Right ventricle myocardium inferior (tissue), 1 donor: ENCODE measurements at regions not wholly inside any gene's neighbourhood (a gene's known extent, or its start where the extent isn't known, plus 50 kb on each side); places are given as distances from the start of the nearest gene placed in this dataset.
"Not testable (repeated sequence)": the region's sequence is repeated elsewhere in the genome, so short reads cannot be mapped to it uniquely, and the experiment has no call there.

Source experiments
- ATAC-seq: fragments of 200-7000 bp; cut with Tn5 transposase; one replicate; pipeline ENCODE4 v1.9.1; 2020; ENCODE audit warnings: mild to moderate bottlenecking, moderate library complexity
- DNase-seq: peaks from one replicate; pipeline ENCODE4 v3.0.0; 2021; ENCODE audit errors: missing footprints
- intact Hi-C: fragments of 100-400 bp; cut with DNase I; formaldehyde crosslinking; loops from one replicate; pipeline ENCODE4 v1.11.0; 2022
- donor health status: DM: no; HTN: yes; CAD: no; lungs with severe emphysema.

DNA sequence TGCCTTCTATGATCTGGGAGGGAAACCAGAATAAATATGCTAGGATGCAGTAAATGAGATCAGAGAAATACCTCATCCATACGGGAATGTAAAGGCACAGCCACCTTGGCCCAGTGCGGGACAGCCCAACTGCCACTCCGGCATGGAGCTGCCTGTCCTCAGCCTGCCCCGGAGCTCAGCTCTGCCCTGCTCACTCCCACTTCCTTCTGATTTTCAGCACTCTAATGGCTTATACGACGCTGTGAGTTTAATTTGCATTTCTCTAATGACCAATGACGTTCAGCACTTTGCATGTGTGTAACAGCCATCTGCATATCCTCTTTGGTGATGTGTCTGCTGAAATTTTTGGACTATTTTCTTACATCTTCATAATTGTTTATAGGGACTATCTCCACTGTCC, 172.5 kb upstream of the RAB6C start:
- DNase-seq (no peak), ATAC-seq (no peak)
- intact Hi-C loops: no loop called here

DNA sequence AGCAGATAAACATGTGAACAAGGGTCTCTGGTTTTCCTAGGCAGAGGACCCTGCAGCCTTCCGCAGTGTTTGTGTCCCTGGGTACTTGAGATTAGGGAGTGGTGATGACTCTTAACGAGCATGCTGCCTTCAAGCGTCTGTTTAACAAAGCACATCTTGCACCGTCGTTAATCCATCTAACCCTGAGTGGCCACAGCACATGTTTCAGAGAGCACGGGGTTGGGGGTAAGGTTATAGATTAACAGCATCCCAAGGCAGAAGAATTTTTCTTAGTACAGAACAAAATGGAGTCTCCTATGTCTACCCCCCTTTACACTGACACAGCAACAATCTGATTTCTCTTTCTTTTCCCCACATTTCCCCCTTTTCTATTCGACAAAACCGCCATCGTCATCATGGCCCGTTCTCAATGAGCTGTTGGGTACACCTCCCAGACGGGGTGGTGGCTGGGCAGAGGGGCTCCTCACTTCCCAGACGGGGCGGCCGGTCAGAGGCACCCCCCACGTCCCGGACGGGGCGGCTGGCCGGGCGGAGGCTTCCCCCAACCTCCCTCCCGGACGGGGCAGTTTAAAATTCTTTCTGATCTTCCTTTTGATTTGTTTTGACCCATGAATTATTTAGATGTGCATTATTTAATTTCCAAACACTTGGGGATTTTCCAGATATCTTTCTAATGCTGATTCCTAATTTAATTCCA, 171.7 kb upstream of the RAB6C start:
- intact Hi-C loops, ATAC-seq: not testable (repeated sequence)

DNA sequence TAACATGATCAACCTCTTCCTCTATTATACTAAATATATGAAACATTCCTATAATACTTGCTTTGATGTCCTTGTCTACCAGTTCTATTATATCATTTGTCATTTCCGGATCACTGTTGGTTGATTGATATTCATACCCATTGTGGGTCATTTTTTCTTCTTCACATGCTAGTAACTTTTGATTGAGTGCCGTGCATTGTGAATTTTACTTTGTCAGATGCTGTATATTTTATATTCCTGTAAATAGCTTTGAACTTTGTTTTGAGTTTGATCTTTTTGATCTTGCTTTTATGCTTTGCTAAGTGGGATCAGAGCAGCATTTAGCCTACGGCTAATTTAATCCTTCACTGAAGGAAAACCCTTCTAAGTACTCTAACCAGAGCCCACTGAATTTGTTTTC, 168.9 kb upstream of the RAB6C start:
- no peak for ATAC-seq
- DNase-seq: no peak
- intact Hi-C loops: no loop called here

More for the DNA sequence above, 171.7 kb upstream of the RAB6C start:
- not testable (repeated sequence) for DNase-seq

DNA sequence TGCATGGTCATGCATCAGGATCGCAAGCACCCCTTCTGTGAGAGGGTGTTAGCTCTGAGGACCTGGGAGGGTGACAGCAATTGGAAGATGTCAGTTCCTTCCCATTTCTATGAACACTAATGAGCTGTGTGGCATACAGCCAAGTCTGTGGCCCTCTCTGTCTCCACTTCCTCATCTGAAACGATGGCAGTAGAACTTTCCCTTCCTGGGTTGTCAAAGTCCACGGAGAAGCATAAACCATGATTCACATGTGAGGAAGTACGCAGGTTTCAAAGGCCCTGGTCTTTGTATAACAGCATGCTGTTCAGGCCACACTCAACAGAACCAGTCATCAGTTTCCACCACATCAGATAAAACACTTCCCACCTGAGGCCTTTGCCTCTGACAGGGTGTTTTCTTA, 167.4 kb upstream of the RAB6C start:
- ATAC-seq: peak; percentile 54
- DNase-seq: no peak
- intact Hi-C loops: no loop called here

DNA sequence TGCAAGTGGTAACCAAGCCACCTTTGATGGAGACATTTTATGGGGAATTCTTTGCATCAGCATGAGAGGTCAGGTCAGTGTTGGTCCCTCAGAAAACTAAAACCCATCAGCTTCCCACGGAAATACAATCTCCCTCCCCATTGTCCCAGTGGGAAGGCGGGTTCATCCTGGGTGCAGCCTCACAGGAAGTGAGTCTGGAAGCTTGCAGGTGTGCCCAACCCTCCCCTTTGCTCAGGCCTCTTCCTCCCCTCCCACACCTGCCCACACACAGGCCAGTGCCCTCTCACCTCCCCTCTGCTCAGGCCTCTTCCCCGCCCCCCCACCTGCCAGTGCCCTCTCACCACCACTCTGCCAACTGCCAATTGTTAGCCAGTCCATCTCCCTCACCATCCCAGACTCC, 166.8 kb upstream of the RAB6C start:
- ATAC-seq (no peak), DNase-seq (no peak)
- intact Hi-C loops: no loop called here

DNA sequence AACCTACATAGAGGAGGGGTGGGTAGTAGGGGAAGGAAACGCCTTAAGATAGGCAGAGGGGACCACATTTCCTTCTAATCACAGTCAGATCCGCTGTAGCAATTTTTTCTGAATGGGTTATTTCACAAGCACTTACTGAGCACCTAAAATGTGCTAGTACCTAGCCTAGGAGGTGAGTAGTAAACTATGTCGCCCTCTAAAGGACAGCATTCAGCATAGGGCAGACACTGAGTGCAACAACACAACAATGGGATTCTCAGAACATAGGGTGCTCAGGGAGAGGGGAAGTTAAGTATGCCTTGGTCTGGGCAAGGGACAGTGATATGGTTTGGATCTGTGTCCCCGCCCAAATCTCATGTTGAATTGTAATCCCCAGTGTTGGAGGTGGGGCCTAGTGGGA, 166.1 kb upstream of the RAB6C start:
- ATAC-seq: no peak
- DNase-seq: no peak
- intact Hi-C loops: no loop called here

DNA sequence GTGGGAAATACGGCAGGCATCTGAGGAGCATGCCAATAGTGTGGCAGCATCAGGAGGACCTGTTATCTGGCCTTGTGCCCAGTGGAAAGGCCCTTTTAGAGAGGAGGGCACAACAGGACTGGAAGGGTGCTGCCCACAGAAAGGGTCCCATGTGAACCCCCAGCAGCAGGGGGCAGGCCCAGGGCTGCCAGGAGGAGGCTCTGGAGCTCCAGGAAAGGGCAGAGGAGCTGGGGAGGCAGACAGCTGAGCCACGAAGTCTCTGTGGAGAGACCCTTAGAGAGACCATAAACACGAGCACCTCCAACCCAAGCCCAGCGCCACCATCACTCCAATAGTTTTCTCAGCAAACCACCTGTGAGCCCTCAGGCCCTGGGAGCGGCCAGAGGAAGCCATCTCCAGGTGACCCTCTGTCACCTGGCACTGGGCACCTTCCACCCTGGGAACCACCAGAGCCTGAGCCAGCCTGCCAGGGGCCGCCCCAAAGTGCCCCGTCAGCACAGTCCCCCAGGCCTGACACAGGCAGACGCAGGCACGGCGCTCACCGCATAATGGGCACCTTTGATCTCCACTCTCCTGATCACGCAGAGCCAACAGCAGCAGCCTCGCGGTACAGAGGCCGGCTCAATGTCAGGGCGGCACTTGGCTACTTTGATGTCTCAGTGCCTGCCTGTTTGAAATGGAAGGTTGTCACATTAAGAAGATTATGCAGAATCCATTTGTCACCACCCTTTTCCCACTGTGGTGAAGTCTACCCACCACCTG, 162.5 kb upstream of the RAB6C start:
- intact Hi-C loops: no loop called here
- no peak for ATAC-seq
- no peak for DNase-seq

DNA sequence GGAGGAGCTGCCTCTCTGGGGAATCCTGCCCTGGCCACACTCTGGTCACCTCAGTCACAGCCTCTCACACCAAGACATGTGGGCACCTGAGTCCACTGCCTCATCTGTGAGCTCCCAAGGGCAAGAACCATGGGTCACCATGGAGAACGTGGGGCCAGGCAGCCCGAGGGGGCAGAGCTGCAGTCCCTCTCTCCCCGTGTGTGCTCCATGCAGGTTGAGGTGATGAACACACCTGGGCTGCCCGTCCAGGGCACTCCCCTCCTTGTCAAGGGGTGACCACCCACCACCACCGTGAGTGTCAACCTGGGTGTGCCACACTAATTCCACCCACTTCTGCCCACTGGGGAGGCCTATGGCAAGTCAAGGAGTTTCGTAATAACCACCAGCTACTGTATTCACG, 159.6 kb upstream of the RAB6C start:
- intact Hi-C loops: no loop called here
- ATAC-seq: no peak
- no peak for DNase-seq

DNA sequence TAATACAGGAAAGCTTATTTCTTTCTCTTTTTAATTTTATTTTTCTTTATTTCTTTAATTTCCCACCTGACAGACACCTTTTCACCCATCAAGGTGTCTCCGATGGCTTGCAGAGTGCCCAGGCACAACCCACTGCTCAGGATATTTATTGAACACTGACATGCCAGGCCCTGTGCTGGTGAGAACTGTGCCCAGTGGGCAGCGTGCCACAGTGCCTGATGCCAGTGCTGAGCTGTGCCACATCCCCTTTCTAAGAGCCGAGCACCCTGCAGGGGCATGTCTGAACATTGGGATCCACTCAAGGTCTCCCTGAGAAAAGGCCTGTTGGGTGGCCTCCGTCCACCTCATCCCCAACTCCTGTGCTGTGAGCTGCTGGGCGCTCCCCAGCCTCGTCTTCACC, 158.6 kb upstream of the RAB6C start:
- DNase-seq (no peak), ATAC-seq (peak; percentile 79)
- intact Hi-C loops: no loop called here

DNA sequence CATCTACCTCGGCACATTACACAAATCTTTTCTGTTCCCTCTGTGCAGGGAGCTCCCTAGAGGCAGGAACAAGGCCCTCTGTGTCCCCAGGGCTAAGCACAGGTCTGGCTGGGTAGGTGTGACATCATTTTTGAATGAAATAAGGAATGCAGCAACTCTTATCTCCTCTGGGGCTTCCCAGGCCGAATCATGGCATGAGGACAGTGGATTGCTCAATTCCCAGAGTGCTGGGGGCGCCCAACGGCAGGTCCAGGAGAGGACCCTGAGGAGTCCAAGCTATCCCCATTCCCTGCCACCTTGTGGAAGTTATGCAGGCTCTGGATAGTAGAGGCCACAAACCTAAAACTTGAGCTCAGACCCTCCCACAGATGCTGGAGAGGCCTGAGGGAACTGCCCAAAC, 158.0 kb upstream of the RAB6C start:
- ATAC-seq (no peak), DNase-seq (no peak)
- intact Hi-C loops: no loop called here

DNA sequence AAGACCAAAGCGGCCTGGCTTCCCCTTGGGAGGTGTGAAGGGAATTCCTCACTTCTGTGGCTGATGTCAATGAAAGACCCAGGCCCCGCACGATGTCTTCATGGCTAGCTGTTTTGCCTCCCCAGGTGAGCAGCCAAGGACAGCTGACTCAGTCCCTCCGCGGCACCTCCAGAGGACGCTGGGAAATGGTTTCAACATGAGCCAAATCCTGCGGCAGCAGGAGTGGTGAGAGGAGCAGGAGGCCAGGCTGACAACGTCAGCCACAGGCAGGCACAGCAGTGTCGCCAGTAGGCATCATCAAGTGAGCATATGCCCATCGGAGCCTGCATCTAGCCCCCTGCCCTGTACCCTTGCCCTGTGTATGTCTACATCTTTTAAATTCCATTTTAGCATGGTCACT, 156.4 kb upstream of the RAB6C start:
- DNase-seq (no peak), ATAC-seq (no peak)
- intact Hi-C loops: no loop called here

DNA sequence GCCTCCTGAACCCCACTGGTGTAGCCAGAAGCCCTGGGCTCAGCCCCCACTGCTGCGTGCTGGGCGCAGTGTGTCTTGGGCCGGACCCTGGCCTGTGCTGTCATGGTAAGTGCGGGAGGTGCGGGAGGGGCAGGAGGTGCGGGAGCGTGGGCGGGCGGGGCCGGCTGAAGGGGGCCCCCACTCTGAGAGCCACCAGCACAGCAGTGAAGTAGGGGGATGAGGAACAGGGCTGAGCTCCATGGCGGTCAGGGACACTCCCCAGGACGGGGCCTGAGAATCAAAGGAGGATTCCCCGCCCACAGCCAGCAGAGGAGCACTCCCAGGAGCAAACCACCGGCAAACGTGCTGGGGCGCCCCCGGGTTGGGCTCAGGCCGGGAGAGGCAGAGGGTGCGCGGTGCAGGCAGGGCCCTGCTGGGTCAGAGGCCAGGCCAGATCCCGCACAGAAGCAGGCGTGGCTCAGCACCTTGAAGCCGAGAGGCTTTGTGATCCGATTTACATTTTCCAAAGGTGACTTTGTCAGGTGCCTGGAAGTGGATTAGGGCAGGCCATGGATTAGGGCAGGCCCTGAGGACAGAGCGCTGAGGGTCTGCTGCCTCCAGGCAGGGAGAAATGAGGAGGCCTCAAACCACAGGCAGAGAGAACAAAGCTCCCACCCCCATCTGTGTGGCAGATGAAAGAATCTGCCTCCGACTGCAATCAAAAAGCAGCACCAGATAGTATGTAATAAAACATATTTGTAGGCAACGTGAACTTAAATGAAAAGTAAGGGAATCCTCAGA, 152.0 kb upstream of the RAB6C start:
- intact Hi-C loops: no loop called here
- ATAC-seq (no peak), DNase-seq (no peak)

DNA sequence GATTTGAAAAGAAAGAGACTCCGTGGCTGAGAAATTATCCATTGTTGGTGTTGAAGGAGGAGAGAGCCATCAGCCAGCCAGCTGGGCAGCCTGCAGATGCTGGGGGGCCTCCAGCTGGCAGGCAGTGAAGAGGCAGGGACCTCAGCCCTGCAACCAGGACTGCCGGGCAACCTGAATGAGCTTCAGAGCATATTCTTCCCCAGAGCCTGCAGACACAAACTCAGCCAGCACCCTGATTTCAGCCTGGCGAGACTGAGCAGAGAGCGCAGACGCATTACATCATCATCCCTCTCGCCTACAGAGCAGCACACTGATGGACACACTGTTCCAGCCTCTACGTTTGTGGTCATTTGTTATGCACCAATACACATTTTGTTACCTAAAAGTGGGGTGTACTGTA, 150.7 kb upstream of the RAB6C start:
- ATAC-seq: no peak
- no peak for DNase-seq
- intact Hi-C loops: no loop called here

DNA sequence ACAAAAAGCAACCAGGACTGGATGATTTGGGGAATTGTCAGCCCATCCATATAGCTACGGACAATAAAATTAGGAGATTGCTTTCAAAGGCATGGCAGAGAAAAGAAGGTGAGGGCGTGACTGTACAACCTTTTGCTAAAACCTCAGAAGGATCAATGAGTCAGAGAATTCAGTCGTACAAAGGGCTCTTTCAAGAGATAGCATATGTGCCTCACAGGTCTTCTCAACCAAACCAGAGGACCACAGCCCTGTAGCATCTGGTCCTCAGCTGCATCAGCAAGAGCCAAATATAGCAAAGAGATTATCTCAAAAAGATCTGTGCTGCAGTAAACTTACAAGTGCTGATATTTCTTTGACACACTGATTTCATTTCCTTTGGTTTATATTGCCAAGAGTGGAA, 149.9 kb upstream of the RAB6C start:
- DNase-seq (no peak), ATAC-seq (no peak)
- intact Hi-C loops: no loop called here

DNA sequence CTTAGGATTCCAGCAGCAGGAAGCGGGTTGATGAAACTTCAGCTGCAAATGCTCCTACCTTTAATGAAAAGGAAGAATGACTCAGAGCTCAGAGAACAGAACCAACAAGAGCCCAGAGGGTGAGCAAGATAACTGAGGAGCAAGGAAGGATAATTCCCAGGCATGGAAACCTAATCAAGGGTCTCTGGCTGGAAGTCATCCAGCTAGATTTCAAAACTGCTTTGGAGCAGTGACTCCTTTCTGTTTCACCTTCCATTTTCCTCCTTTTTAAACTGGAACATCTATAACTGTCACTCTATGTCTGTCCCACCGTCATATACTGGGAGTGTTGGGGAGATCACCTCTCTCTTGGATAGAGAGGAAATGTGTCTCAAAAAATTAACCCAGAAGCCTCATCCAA, 148.4 kb upstream of the RAB6C start:
- no peak for ATAC-seq
- DNase-seq: no peak
- intact Hi-C loops: no loop called here

DNA sequence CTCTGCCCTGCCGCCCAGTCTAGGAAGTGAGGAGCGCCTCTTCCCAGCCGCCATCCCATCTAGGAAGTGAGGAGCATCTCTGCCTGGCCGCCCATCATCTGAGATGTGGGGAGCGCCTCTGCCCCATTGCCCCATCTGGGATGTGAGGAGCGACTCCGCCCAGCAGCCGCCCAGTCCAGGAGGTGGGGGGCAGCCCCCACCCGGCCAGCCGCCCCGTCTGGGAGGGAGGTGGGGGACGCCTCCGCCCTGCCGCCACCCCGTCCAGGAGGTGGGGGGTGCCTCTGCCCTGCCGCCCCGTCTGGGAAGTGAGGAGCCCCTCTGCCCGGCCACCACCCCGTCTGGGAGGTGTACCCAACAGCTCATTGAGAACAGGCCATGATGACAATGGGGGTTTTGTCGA, 146.0 kb upstream of the RAB6C start:
- ATAC-seq, DNase-seq, intact Hi-C loops: not testable (repeated sequence)

DNA sequence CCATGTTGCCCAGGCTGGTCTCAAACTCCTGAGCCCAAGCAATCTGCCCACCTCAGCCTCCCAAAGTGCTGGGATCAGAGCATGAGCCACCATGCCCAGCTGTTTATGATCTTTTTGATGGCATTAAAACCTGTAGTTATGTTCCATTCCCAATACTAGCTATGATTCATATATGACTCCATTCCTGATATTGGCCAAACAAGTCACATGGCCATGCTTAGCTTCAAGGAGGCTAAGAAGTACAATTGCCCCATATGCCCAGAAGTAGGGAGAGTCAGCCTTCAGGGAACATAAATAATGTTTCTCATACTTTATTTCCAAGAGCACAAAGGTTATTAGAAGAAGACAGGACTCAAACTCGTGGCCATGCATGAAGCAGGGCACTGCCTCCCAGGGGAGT, 132.4 kb upstream of the RAB6C start:
- intact Hi-C loops: no loop called here
- DNase-seq: no peak
- ATAC-seq: no peak

DNA sequence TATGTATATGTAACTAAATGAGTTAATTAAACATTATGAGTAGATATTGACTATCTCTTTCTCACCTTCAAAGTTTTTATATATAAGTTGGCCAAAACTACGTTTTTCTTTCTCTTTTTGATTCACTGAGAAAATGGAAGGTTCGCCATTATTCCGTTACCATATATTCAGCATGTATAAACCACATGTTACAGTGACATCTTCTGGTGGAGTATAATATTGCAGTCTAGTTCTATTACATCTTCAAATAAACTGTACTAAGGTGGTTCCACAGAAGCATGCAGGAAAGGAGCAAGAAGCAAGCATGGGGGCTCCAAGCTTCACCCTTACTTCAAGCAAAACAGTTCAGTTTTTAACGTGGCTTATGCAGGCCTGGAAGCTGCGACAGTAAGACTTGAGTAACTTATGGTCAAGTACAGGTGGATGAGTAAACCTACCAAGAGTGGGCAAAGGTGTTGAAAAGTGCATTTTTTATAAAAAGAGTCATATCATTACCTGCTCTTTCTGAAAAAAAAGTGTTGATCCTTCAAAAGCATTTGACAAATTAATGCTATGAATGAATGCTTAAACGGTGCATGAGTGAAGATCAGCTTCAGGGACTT, 129.8 kb upstream of the RAB6C start:
- intact Hi-C loops: loop anchor here (10.0 kb wide), 1 partner anchor 1115 kb away; no protein-coding TSS in a partner anchor
- ATAC-seq (peak; percentile 67), DNase-seq (no peak)

DNA sequence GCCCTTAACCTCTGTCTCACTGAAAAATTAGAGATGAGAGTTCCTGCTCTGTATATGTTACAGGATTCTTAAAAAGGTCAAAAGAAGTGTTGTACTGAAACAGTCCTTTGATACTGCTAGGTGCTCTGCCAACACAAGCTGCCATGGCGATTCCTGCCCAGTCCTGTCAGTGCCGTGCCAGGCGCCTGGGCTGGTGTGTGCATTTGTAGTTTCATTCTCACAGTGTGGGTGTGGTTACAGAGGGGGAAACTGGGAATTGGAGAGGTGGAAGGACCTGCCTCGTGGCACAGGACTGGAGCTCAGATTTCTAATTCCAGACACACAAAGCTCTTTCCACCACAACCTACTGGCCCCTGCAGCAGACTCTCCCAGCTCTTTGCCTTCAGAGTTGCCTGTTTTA, 122.3 kb upstream of the RAB6C start:
- ATAC-seq (peak; percentile 77), DNase-seq (no peak)
- intact Hi-C loops: loop anchor here (10.0 kb wide), 1 partner anchor 1122 kb away; no protein-coding TSS in a partner anchor
